HepG2 (cell line): ENCODE measurements at regions not wholly inside any gene's neighbourhood (a gene's known extent, or its start where the extent isn't known, plus 50 kb on each side); places are given as distances from the start of the nearest gene placed in this dataset.

Source experiments
- AKNA ChIP-seq: sonication (generic); formaldehyde crosslinking; IDR thresholded peaks from 2 replicates; pipeline ENCODE4 v1.4.0; 2020; ENCODE audit warnings: missing genetic modification reagents, borderline replicate concordance
- BRF2 ChIP-seq: sonication (generic); formaldehyde crosslinking; IDR thresholded peaks from 2 replicates; pipeline ENCODE4 v1.8.1; 2022; ENCODE audit warnings: mild to moderate bottlenecking, missing genetic modification reagents
- GLI4 ChIP-seq: sonication (generic); formaldehyde crosslinking; IDR thresholded peaks from 2 replicates; pipeline ENCODE4 v1.5.1; 2020; ENCODE audit warnings: missing genetic modification reagents, mild to moderate bottlenecking, moderate library complexity, borderline replicate concordance
- RFXAP ChIP-seq: sonication (generic); formaldehyde crosslinking; IDR thresholded peaks from 2 replicates; pipeline ENCODE4 v1.4.0; 2020; ENCODE audit warnings: missing genetic modification reagents, borderline replicate concordance
- ZBTB37 ChIP-seq: sonication (generic); formaldehyde crosslinking; IDR thresholded peaks from 2 replicates; pipeline ENCODE4 v1.4.0; 2020; ENCODE audit warnings: mild to moderate bottlenecking, missing genetic modification reagents
- ZBTB43 ChIP-seq: sonication (generic); formaldehyde crosslinking; conservative IDR thresholded peaks from 2 replicates; pipeline ENCODE4 v1.4.0; 2020; ENCODE audit warnings: missing genetic modification reagents
- ZFYVE20 ChIP-seq: sonication (generic); formaldehyde crosslinking; IDR thresholded peaks from 2 replicates; pipeline ENCODE4 v1.8.0; 2023; ENCODE audit warnings: low read depth, mild to moderate bottlenecking, moderate library complexity, missing genetic modification reagents, borderline replicate concordance
- ZNF652 ChIP-seq: IDR thresholded peaks from 2 replicates; pipeline ENCODE4 v1.6.1; 2016; ENCODE audit warnings: low read depth, borderline replicate concordance
- TF ChIP-seq, protein P1 (sequence below): sonication (generic); formaldehyde crosslinking; IDR thresholded peaks from 2 replicates; pipeline ENCODE4 v1.4.0; 2020; ENCODE audit warnings: missing genetic modification reagents

DNA sequence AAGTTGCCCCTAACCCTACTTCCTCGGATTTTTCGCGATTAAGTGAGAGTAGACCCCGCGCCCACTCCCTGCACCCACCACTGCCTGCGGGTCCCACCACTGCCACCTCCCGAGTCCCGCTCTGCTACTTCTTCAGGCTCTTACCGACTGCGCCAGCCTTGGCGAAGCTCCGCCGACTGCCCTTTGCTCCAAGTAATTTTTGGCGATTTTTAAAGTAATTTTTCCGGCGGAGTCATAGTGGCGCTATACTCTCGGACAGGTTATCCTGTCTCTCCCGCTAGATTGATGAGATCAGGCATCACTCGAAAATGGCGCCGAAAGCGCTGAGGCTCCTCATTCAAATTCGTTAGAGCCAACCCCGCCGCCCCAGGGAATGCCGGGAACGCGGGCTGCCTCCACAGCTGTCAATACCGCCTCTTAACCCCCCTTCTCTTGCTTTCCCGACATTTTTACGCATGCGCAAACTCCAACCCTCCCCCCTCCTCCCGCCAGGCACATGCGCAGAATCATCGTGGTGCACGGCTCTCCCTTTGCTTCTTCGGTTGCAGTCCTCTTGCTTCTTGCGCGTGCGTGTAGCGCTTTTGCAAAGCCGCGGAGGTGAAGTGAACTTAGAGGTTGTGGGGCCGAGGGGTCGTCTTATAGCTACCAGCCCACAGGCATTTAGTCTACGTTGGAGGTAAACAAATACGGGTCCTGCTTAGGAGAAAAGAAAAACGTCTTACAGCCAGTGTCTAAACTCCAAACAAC, 66.6 kb downstream of the KCNRG start (continued):
- TF ChIP-seq BRF2 (CRISPR knock-in tag) (peak; percentile 88), GLI4 (CRISPR knock-in tag) (no peak), AKNA (CRISPR knock-in tag) (no peak), RFXAP (CRISPR knock-in tag) (no peak), ZNF652 (CRISPR knock-in tag) (no peak), ZBTB37 (CRISPR knock-in tag) (no peak), ZFYVE20 (CRISPR knock-in tag) (no peak), ZBTB43 (CRISPR knock-in tag) (no peak)
- TF ChIP-seq, protein P1, sequence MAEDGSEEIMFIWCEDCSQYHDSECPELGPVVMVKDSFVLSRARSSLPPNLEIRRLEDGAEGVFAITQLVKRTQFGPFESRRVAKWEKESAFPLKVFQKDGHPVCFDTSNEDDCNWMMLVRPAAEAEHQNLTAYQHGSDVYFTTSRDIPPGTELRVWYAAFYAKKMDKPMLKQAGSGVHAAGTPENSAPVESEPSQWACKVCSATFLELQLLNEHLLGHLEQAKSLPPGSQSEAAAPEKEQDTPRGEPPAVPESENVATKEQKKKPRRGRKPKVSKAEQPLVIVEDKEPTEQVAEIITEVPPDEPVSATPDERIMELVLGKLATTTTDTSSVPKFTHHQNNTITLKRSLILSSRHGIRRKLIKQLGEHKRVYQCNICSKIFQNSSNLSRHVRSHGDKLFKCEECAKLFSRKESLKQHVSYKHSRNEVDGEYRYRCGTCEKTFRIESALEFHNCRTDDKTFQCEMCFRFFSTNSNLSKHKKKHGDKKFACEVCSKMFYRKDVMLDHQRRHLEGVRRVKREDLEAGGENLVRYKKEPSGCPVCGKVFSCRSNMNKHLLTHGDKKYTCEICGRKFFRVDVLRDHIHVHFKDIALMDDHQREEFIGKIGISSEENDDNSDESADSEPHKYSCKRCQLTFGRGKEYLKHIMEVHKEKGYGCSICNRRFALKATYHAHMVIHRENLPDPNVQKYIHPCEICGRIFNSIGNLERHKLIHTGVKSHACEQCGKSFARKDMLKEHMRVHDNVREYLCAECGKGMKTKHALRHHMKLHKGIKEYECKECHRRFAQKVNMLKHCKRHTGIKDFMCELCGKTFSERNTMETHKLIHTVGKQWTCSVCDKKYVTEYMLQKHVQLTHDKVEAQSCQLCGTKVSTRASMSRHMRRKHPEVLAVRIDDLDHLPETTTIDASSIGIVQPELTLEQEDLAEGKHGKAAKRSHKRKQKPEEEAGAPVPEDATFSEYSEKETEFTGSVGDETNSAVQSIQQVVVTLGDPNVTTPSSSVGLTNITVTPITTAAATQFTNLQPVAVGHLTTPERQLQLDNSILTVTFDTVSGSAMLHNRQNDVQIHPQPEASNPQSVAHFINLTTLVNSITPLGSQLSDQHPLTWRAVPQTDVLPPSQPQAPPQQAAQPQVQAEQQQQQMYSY (CRISPR knock-in tag): no peak
